ENCODE measurements at regions not wholly inside any gene's neighbourhood (a gene's known extent, or its start where the extent isn't known, plus 50 kb on each side); places are given as distances from the start of the nearest gene placed in this dataset.

DNA sequence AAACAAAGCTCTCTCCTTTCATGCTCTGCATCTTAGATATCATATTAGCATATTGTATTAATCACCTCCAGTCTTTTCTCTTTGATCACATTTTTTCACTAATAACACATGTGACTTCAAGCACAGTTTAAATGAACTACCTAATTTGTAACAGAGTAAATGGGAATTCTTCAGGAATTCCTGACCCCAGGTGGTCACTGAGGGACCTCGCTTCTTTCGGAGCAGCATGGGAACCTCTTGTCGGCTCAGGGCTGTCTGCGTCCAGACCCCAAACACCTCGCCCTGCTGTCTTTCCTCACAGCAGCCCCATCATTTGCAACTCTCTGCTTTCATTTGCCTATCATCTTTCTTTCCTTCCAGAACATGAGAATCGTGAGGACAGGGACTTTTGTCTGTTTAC lies 103.5 kb downstream of the DACT2 start:
- Histone ChIP-seq H3K4me2 (ENCODE audit: low read length) (no peak overlapping the region), H2AFZ (ENCODE audit: low read depth, low read length, poor library complexity, severe bottlenecking) (no peak overlapping the region), H3K27ac (ENCODE audit: low read depth, low read length) (no peak overlapping the region), H3K4me1 (ENCODE audit: control insufficient read depth in 1 of 2, insufficient read depth in 2 of 2, low read length in 2 of 2) (no peaks in the 10 kb centered on the region), H3K36me3 (ENCODE audit: control insufficient read depth in 1 of 2, insufficient read depth in 2 of 2, low read length in 2 of 2) (no peaks in the 10 kb centered on the region), H3K9me3 (ENCODE audit: control insufficient read depth in 1 of 2, insufficient read depth in 1 of 2, low read depth in 1 of 2, low read length in 2 of 2) (no peaks in the 10 kb centered on the region), H3K27me3 (ENCODE audit: insufficient read depth, low read length) (peaks cover 7% of the 10 kb centered on the region; the same call in 1 of the 2 replicates), H3K9me2 (ENCODE audit: insufficient read depth) (no peaks in the 10 kb centered on the region), H3K79me2 (ENCODE audit: insufficient read depth, low read length) (no peaks in the 10 kb centered on the region), H4K20me1 (ENCODE audit: insufficient read depth) (no peaks in the 10 kb centered on the region), H3K9ac (ENCODE audit: low read length) (no peak overlapping the region), H3K4me3 (replicated peaks in 1 of 2; ENCODE audit: low read depth in 1 of 2, low read length in 2 of 2) (no peak overlapping the region)
- intact Hi-C loops (cut with micrococcal nuclease) = no loop called here
- ATAC-seq = no peak
- BruUV-seq (replicated peaks) = no TSS peak
- ChIA-PET CTCF (no interaction called here), POLR2A (no interaction called here), RAD21 (ENCODE audit: low non-redundant PET in 1 of 2, low total read pairs in 2 of 2, uncharacterized antibody in 2 of 2, unreplicated experiment in 2 of 2) (no interaction called here)
- TF ChIP-seq POLR2A (IDR thresholded peaks at IDR 0.05; ENCODE audit: borderline replicate concordance, extremely low read depth, insufficient read depth, insufficient read length) = no peak
- TF ChIP-seq, protein P1, sequence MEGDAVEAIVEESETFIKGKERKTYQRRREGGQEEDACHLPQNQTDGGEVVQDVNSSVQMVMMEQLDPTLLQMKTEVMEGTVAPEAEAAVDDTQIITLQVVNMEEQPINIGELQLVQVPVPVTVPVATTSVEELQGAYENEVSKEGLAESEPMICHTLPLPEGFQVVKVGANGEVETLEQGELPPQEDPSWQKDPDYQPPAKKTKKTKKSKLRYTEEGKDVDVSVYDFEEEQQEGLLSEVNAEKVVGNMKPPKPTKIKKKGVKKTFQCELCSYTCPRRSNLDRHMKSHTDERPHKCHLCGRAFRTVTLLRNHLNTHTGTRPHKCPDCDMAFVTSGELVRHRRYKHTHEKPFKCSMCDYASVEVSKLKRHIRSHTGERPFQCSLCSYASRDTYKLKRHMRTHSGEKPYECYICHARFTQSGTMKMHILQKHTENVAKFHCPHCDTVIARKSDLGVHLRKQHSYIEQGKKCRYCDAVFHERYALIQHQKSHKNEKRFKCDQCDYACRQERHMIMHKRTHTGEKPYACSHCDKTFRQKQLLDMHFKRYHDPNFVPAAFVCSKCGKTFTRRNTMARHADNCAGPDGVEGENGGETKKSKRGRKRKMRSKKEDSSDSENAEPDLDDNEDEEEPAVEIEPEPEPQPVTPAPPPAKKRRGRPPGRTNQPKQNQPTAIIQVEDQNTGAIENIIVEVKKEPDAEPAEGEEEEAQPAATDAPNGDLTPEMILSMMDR (IDR thresholded peaks at IDR 0.05 in 2 of 3, conservative IDR thresholded peaks at IDR 0.05 in 1 of 3; ENCODE audit: borderline replicate concordance in 1 of 3, insufficient read depth in 1 of 3, low read depth in 2 of 3, low read length in 2 of 3) = no peak
- no peak for TF ChIP-seq SP1 (IDR thresholded peaks at IDR 0.05; ENCODE audit: low read depth)
- TF ChIP-seq, protein P2, sequence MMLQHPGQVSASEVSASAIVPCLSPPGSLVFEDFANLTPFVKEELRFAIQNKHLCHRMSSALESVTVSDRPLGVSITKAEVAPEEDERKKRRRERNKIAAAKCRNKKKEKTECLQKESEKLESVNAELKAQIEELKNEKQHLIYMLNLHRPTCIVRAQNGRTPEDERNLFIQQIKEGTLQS (IDR thresholded peaks at IDR 0.05) = no peak
- TF ChIP-seq ZFX (IDR thresholded peaks at IDR 0.05) = no peak
- TF ChIP-seq SRF (IDR thresholded peaks at IDR 0.05; ENCODE audit: low read depth) = no peak
- TF ChIP-seq EGR1 (IDR thresholded peaks at IDR 0.05; ENCODE audit: low read depth) = no peak
- no peak for TF ChIP-seq EZH2phosphoT487 (IDR thresholded peaks at IDR 0.05; ENCODE audit: borderline replicate concordance)
- TF ChIP-seq, protein P3, sequence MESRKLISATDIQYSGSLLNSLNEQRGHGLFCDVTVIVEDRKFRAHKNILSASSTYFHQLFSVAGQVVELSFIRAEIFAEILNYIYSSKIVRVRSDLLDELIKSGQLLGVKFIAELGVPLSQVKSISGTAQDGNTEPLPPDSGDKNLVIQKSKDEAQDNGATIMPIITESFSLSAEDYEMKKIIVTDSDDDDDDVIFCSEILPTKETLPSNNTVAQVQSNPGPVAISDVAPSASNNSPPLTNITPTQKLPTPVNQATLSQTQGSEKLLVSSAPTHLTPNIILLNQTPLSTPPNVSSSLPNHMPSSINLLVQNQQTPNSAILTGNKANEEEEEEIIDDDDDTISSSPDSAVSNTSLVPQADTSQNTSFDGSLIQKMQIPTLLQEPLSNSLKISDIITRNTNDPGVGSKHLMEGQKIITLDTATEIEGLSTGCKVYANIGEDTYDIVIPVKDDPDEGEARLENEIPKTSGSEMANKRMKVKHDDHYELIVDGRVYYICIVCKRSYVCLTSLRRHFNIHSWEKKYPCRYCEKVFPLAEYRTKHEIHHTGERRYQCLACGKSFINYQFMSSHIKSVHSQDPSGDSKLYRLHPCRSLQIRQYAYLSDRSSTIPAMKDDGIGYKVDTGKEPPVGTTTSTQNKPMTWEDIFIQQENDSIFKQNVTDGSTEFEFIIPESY (IDR thresholded peaks at IDR 0.05; ENCODE audit: extremely low read depth, insufficient replicate concordance, low read length) = no peak
- TF ChIP-seq, protein P4, sequence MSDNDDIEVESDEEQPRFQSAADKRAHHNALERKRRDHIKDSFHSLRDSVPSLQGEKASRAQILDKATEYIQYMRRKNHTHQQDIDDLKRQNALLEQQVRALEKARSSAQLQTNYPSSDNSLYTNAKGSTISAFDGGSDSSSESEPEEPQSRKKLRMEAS (IDR thresholded peaks at IDR 0.05) = no peak
- no peak for TF ChIP-seq ZNF274 (IDR thresholded peaks at IDR 0.05; ENCODE audit: low read depth, low read length)
- no peak for TF ChIP-seq CBX3 (IDR thresholded peaks at IDR 0.05; ENCODE audit: low read depth)
- no peak for TF ChIP-seq CEBPB (IDR thresholded peaks at IDR 0.05; ENCODE audit: low read depth)
- TF ChIP-seq SIN3A (IDR thresholded peaks at IDR 0.05; ENCODE audit: low read depth) = no peak
- TF ChIP-seq, protein P5, sequence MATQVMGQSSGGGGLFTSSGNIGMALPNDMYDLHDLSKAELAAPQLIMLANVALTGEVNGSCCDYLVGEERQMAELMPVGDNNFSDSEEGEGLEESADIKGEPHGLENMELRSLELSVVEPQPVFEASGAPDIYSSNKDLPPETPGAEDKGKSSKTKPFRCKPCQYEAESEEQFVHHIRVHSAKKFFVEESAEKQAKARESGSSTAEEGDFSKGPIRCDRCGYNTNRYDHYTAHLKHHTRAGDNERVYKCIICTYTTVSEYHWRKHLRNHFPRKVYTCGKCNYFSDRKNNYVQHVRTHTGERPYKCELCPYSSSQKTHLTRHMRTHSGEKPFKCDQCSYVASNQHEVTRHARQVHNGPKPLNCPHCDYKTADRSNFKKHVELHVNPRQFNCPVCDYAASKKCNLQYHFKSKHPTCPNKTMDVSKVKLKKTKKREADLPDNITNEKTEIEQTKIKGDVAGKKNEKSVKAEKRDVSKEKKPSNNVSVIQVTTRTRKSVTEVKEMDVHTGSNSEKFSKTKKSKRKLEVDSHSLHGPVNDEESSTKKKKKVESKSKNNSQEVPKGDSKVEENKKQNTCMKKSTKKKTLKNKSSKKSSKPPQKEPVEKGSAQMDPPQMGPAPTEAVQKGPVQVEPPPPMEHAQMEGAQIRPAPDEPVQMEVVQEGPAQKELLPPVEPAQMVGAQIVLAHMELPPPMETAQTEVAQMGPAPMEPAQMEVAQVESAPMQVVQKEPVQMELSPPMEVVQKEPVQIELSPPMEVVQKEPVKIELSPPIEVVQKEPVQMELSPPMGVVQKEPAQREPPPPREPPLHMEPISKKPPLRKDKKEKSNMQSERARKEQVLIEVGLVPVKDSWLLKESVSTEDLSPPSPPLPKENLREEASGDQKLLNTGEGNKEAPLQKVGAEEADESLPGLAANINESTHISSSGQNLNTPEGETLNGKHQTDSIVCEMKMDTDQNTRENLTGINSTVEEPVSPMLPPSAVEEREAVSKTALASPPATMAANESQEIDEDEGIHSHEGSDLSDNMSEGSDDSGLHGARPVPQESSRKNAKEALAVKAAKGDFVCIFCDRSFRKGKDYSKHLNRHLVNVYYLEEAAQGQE (IDR thresholded peaks at IDR 0.05; ENCODE audit: low read depth) = no peak
- no peak for DNase-seq (ENCODE audit: low read depth, low spot score)
